ENCODE measurements at regions not wholly inside any gene's neighbourhood (a gene's known extent, or its start where the extent isn't known, plus 50 kb on each side); places are given as distances from the start of the nearest gene placed in this dataset.
"Not testable (repeated sequence)": the region's sequence is repeated elsewhere in the genome, so short reads cannot be mapped to it uniquely, and the experiment has no call there.

DNA sequence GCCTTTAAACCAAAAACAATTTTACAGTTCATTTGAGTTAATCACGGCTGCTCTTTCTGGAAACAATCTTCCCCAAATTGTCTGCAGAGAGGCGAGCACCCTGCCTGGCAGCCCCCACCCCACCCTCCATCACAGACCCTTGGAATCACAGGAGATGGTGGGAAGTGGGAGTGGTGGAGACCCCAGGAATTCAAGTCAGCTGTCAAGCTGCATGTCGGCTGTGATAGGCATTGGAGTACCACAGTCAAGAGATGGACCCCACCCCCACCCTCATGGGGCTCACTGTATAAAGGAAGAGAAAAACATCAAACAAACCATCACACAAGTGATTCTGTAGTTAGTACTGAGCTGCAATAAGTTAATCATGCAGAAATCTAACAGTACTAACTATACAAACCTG is 360.4 kb downstream of the MATN1 start:
- H3K79me2 ChIP-seq (ENCODE audit: control insufficient read depth, insufficient read depth, low read length), result no peaks in the 10 kb centered on the region
- no peak for FAIRE-seq
- H2AFZ ChIP-seq (ENCODE audit: control insufficient read depth, low read length), result no peak overlapping the region
- H3K9me1 ChIP-seq (ENCODE audit: control insufficient read depth, extremely low read depth, insufficient read depth, low read length), result no peaks in the 10 kb centered on the region
- H3K4me1 ChIP-seq (ENCODE audit: control insufficient read depth, extremely low read depth, insufficient read depth, low read length), result peaks cover 4% of the 10 kb centered on the region
- no peak overlapping the region for H3K4me3 ChIP-seq (ENCODE audit: control insufficient read depth in 2 of 3, extremely low read depth in 1 of 3, insufficient read depth in 2 of 3, low read depth in 1 of 3, low read length in 3 of 3)
- H3K4me2 ChIP-seq (ENCODE audit: control insufficient read depth, extremely low read depth, insufficient read depth, low read depth, low read length), result no peak overlapping the region
- no peaks in the 10 kb centered on the region for H3K27me3 ChIP-seq (ENCODE audit: control insufficient read depth, extremely low read depth, insufficient read depth, low read length)
- no peak for DNase-seq (ENCODE audit: low read depth, low spot score)
- no peaks in the 10 kb centered on the region for H3K36me3 ChIP-seq (ENCODE audit: control insufficient read depth in 2 of 2, extremely low read depth in 1 of 2, insufficient read depth in 2 of 2, low read length in 2 of 2)
- dilution Hi-C loops (cut with MboI; ENCODE audit: extremely low pct_ligation_motif_present, low sequenced_read_pairs), result no loop called here
- H4K20me1 ChIP-seq (ENCODE audit: control insufficient read depth, extremely low read depth, insufficient read depth, low read length), result no peaks in the 10 kb centered on the region
- TF ChIP-seq EZH2 (IDR thresholded peaks at IDR 0.05; ENCODE audit: low read length) (no peak), CTCF (optimal IDR thresholded peaks at IDR 0.05 in 1 of 3, IDR thresholded peaks at IDR 0.05 in 1 of 3, conservative IDR thresholded peaks at IDR 0.05 in 1 of 3; ENCODE audit: extremely low read depth in 1 of 3, insufficient read depth in 2 of 3, low read length in 3 of 3) (no peak)
- no peaks in the 10 kb centered on the region for H3K9me3 ChIP-seq (ENCODE audit: control insufficient read depth, low read depth, low read length)
- H3K9ac ChIP-seq (ENCODE audit: control insufficient read depth, extremely low read depth, insufficient read depth, low read length), result no peak overlapping the region
- H3K27ac ChIP-seq (ENCODE audit: control insufficient read depth, insufficient read depth, low read length), result no peak overlapping the region

DNA sequence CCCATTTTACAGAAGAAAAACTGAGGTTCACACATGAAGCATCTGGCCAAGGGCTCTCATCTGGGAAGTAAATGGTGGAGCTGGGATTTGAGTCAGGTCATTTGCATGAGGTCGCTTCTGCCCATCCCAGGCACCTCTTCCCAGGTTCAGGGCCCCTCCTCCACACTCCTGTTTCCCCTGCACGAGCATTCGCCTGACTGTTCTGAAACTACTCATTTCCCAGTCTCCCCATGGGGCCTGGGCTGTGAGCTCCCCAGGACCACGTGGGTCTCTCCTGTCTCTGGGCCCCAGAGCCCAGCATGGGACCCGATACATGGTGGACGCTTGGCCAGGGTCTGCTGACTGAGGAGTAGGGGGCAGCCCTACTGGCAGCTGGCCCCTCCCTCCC is 360.8 kb downstream of the MATN1 start:
- no peak for DNase-seq (ENCODE audit: low read depth, low spot score)
- Histone ChIP-seq H2AFZ (ENCODE audit: control insufficient read depth, low read length) (no peak overlapping the region), H3K9ac (ENCODE audit: control insufficient read depth, extremely low read depth, insufficient read depth, low read length) (no peak overlapping the region), H3K4me3 (ENCODE audit: control insufficient read depth in 2 of 3, extremely low read depth in 1 of 3, insufficient read depth in 2 of 3, low read depth in 1 of 3, low read length in 3 of 3) (no peak overlapping the region), H3K79me2 (ENCODE audit: control insufficient read depth, insufficient read depth, low read length) (no peaks in the 10 kb centered on the region), H4K20me1 (ENCODE audit: control insufficient read depth, extremely low read depth, insufficient read depth, low read length) (no peaks in the 10 kb centered on the region), H3K36me3 (ENCODE audit: control insufficient read depth in 2 of 2, extremely low read depth in 1 of 2, insufficient read depth in 2 of 2, low read length in 2 of 2) (no peaks in the 10 kb centered on the region), H3K4me2 (ENCODE audit: control insufficient read depth, extremely low read depth, insufficient read depth, low read depth, low read length) (no peak overlapping the region), H3K4me1 (ENCODE audit: control insufficient read depth, extremely low read depth, insufficient read depth, low read length) (peaks cover 4% of the 10 kb centered on the region), H3K27me3 (ENCODE audit: control insufficient read depth, extremely low read depth, insufficient read depth, low read length) (no peaks in the 10 kb centered on the region), H3K27ac (ENCODE audit: control insufficient read depth, insufficient read depth, low read length) (no peak overlapping the region), H3K9me1 (ENCODE audit: control insufficient read depth, extremely low read depth, insufficient read depth, low read length) (no peaks in the 10 kb centered on the region), H3K9me3 (ENCODE audit: control insufficient read depth, low read depth, low read length) (no peaks in the 10 kb centered on the region)
- no peak for FAIRE-seq
- dilution Hi-C loops (cut with MboI; ENCODE audit: extremely low pct_ligation_motif_present, low sequenced_read_pairs), result no loop called here
- TF ChIP-seq EZH2 (IDR thresholded peaks at IDR 0.05; ENCODE audit: low read length) (no peak), CTCF (optimal IDR thresholded peaks at IDR 0.05 in 1 of 3, IDR thresholded peaks at IDR 0.05 in 1 of 3, conservative IDR thresholded peaks at IDR 0.05 in 1 of 3; ENCODE audit: extremely low read depth in 1 of 3, insufficient read depth in 2 of 3, low read length in 3 of 3) (no peak)

GRCh38 chr1:30361890-30362602 is 361.3 kb downstream of the MATN1 start:
- H4K20me1 ChIP-seq (ENCODE audit: control insufficient read depth, extremely low read depth, insufficient read depth, low read length); H3K4me2 ChIP-seq (ENCODE audit: control insufficient read depth, extremely low read depth, insufficient read depth, low read depth, low read length); FAIRE-seq; H3K27ac ChIP-seq (ENCODE audit: control insufficient read depth, insufficient read depth, low read length); H3K36me3 ChIP-seq (ENCODE audit: control insufficient read depth in 2 of 2, extremely low read depth in 1 of 2, insufficient read depth in 2 of 2, low read length in 2 of 2); H3K79me2 ChIP-seq (ENCODE audit: control insufficient read depth, insufficient read depth, low read length); H3K4me1 ChIP-seq (ENCODE audit: control insufficient read depth, extremely low read depth, insufficient read depth, low read length); H2AFZ ChIP-seq (ENCODE audit: control insufficient read depth, low read length); H3K9me1 ChIP-seq (ENCODE audit: control insufficient read depth, extremely low read depth, insufficient read depth, low read length); DNase-seq (ENCODE audit: low read depth, low spot score); H3K9me3 ChIP-seq (ENCODE audit: control insufficient read depth, low read depth, low read length); dilution Hi-C loops (cut with MboI; ENCODE audit: extremely low pct_ligation_motif_present, low sequenced_read_pairs); H3K9ac ChIP-seq (ENCODE audit: control insufficient read depth, extremely low read depth, insufficient read depth, low read length); H3K4me3 ChIP-seq (ENCODE audit: control insufficient read depth in 2 of 3, extremely low read depth in 1 of 3, insufficient read depth in 2 of 3, low read depth in 1 of 3, low read length in 3 of 3); H3K27me3 ChIP-seq (ENCODE audit: control insufficient read depth, extremely low read depth, insufficient read depth, low read length): not testable (repeated sequence)

Data from keratinocyte (primary cell).